Liver (tissue), 8 donors: ENCODE measurements at regions not wholly inside any gene's neighbourhood (a gene's known extent, or its start where the extent isn't known, plus 50 kb on each side); places are given as distances from the start of the nearest gene placed in this dataset.

ENCODE experiments used
- DNase-seq: peaks from one replicate; pipeline ENCODE4 v3.0.0-alpha.2; 2017; ENCODE audit warnings: low spot score
- H3K27ac ChIP-seq, 2 donors: one replicate each; pipeline ENCODE4 v1.7.0; 2013; ENCODE audit warnings: inconsistent platforms in 2 of 2, low read length in 2 of 2, control low read depth in 1 of 2, low read depth in 1 of 2, mild to moderate bottlenecking in 1 of 2
- H3K27me3 ChIP-seq, 4 donors: one replicate each; pipeline versions ENCODE4 v1.6.1 to v1.7.0; 2013; ENCODE audit warnings: low read length in 3 of 4, inconsistent platforms in 1 of 4, mild to moderate bottlenecking in 1 of 4, moderate library complexity in 1 of 4; ENCODE audit not compliant: control insufficient read depth in 4 of 4, insufficient read depth in 4 of 4
- H3K36me3 ChIP-seq, 4 donors: one replicate each; pipeline versions ENCODE4 v1.6.1 to v1.7.0; 2013; ENCODE audit warnings: low read length in 3 of 4, mild to moderate bottlenecking in 3 of 4, low read depth in 1 of 4, moderate library complexity in 1 of 4; ENCODE audit not compliant: control insufficient read depth in 4 of 4, insufficient read depth in 3 of 4
- H3K4me1 ChIP-seq, 4 donors: one replicate each; pipeline versions ENCODE4 v1.6.1 to v1.7.0; 2013; ENCODE audit warnings: low read length in 3 of 4, mild to moderate bottlenecking in 3 of 4, moderate library complexity in 1 of 4; ENCODE audit not compliant: control insufficient read depth in 4 of 4, insufficient read depth in 4 of 4
- H3K4me3 ChIP-seq, 3 donors: one replicate each; pipeline versions ENCODE4 v1.6.1 to v1.7.0; 2013; ENCODE audit warnings: low read length in 3 of 3, control low read depth in 1 of 3, low read depth in 1 of 3, mild to moderate bottlenecking in 1 of 3
- H3K9ac ChIP-seq, 2 donors: one replicate each; pipeline ENCODE4 v1.7.0; 2013; ENCODE audit warnings: low read length in 2 of 2, mild to moderate bottlenecking in 2 of 2, moderate library complexity in 2 of 2, control low read depth in 1 of 2, low read depth in 1 of 2
- H3K9me3 ChIP-seq, 4 donors: one replicate each; pipeline versions ENCODE4 v1.6.1 to v1.7.0; 2013; ENCODE audit warnings: low read length in 3 of 4; ENCODE audit not compliant: control insufficient read depth in 4 of 4
- CTCF ChIP-seq: fragments of 150-350 bp; IDR thresholded peaks from 2 replicates; pipeline ENCODE4 v1.5.1; 2017; ENCODE audit warnings: improper control_type of control experiment, low read depth, low read length; ENCODE audit not compliant: missing input control
- EGR1 ChIP-seq, 2 donors: IDR thresholded peaks; 2 replicates each; pipeline ENCODE4 v1.6.1; 2016 to 2018; ENCODE audit warnings: antibody characterized with exemption in 2 of 2, low read depth in 2 of 2
- FOXA1 ChIP-seq: IDR thresholded peaks from 2 replicates; pipeline ENCODE4 v1.6.1; 2016; ENCODE audit warnings: antibody characterized with exemption
- FOXA2 ChIP-seq: IDR thresholded peaks from 2 replicates; pipeline ENCODE4 v1.6.1; 2016; ENCODE audit warnings: antibody characterized with exemption
- GABPA ChIP-seq, 2 donors: IDR thresholded peaks in 1 of 2; conservative IDR thresholded peaks in 1 of 2; 2 replicates each; pipeline ENCODE4 v1.6.1; 2016; ENCODE audit warnings: antibody characterized with exemption in 2 of 2, mild to moderate bottlenecking in 1 of 2, moderate library complexity in 1 of 2
- HNF4A ChIP-seq, 2 donors: conservative IDR thresholded peaks; 2 replicates each; pipeline ENCODE4 v1.6.1; 2016; ENCODE audit warnings: antibody characterized with exemption in 2 of 2, mild to moderate bottlenecking in 2 of 2
- HNF4G ChIP-seq: IDR thresholded peaks from 2 replicates; pipeline ENCODE4 v1.6.1; 2016; ENCODE audit warnings: antibody characterized with exemption
- JUND ChIP-seq, 2 donors: IDR thresholded peaks; 2 replicates each; pipeline ENCODE4 v1.6.1; 2016; ENCODE audit warnings: antibody characterized with exemption in 2 of 2
- RAD21 ChIP-seq, 2 donors: IDR thresholded peaks; 2 replicates each; pipeline ENCODE4 v1.6.1; 2016; ENCODE audit warnings: antibody characterized with exemption in 2 of 2, mild to moderate bottlenecking in 2 of 2
- RXRA ChIP-seq, 2 donors: IDR thresholded peaks; 2 replicates each; pipeline ENCODE4 v1.6.1; 2017 to 2018; ENCODE audit warnings: antibody characterized with exemption in 2 of 2, mild to moderate bottlenecking in 1 of 2
- SP1 ChIP-seq: IDR thresholded peaks from 2 replicates; pipeline ENCODE4 v1.6.1; 2018; ENCODE audit warnings: antibody characterized with exemption, mild to moderate bottlenecking
- YY1 ChIP-seq: IDR thresholded peaks from 2 replicates; pipeline ENCODE4 v1.6.1; 2016; ENCODE audit warnings: antibody characterized with exemption, mild to moderate bottlenecking
- WGBS: extraction: QIAGEN DNeasy Blood & Tissue Kit; methylation state at CpG from one replicate; pipeline ENCODE4 v1.1.7; 2013; 5-methylcytosine and 5-hydroxymethylcytosine counted together
- TF ChIP-seq, protein P1 (sequence below): IDR thresholded peaks from 2 replicates; pipeline ENCODE4 v1.6.1; 2016; ENCODE audit warnings: antibody characterized with exemption, mild to moderate bottlenecking
- TF ChIP-seq, protein P2 (sequence below): IDR thresholded peaks from 2 replicates; pipeline ENCODE4 v1.6.1; 2016; ENCODE audit warnings: antibody characterized with exemption
- donor health status: healthy.
- donor health status: healthy.
- donor health status: healthy.
- donor health status: healthy.
- donor health status: healthy.

GRCh38 chr4:33780952-33781791, 2463.1 kb downstream of the ARAP2 start:
- Histone ChIP-seq H3K27me3 (no peaks in the 10 kb centered on the region), H3K4me3 (no peak overlapping the region), H3K36me3 (no peaks in the 10 kb centered on the region), H3K4me1 (no peaks in the 10 kb centered on the region), H3K9ac (no peak overlapping the region), H3K9me3 (no peaks in the 10 kb centered on the region), H3K27ac (no peak overlapping the region)
- no peak for DNase-seq
- TF ChIP-seq EGR1 (IDR thresholded peaks at IDR 0.05; ENCODE audit: low read depth in 2 of 2) (no peak), FOXA2 (no peak)
- 53% methylated on average over 6 of the region's 6 CpGs for WGBS

DNA sequence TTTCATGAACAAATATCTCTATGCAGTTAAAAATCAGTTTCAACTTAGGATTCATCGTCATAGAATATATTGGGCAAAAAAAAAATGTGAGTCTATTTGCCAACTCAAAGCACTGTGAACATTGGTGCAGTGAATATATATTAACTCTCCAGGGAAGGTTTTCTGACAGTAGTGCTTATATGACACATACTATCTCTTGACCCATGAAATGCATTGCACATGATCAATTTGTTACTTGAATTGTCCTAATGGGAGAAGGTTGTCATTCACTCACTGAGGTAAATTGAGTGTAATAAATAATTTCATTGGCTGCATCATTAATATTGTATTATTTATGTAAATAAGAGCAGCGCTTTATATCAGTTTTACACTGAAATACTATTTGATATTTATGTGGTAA, 2458.5 kb downstream of the ARAP2 start:
- TF ChIP-seq SP1 (no peak), RXRA (IDR thresholded peaks at IDR 0.05) (no peak), FOXA1 (no peak), EGR1 (IDR thresholded peaks at IDR 0.05; ENCODE audit: low read depth in 2 of 2) (no peak), CTCF (no peak), RAD21 (IDR thresholded peaks at IDR 0.05) (no peak), GABPA (IDR thresholded peaks at IDR 0.05 in 1 of 2, conservative IDR thresholded peaks at IDR 0.05 in 1 of 2) (no peak), FOXA2 (no peak), YY1 (no peak), HNF4G (no peak), HNF4A (conservative IDR thresholded peaks at IDR 0.05) (no peak), JUND (IDR thresholded peaks at IDR 0.05) (no peak)
- TF ChIP-seq, protein P1, sequence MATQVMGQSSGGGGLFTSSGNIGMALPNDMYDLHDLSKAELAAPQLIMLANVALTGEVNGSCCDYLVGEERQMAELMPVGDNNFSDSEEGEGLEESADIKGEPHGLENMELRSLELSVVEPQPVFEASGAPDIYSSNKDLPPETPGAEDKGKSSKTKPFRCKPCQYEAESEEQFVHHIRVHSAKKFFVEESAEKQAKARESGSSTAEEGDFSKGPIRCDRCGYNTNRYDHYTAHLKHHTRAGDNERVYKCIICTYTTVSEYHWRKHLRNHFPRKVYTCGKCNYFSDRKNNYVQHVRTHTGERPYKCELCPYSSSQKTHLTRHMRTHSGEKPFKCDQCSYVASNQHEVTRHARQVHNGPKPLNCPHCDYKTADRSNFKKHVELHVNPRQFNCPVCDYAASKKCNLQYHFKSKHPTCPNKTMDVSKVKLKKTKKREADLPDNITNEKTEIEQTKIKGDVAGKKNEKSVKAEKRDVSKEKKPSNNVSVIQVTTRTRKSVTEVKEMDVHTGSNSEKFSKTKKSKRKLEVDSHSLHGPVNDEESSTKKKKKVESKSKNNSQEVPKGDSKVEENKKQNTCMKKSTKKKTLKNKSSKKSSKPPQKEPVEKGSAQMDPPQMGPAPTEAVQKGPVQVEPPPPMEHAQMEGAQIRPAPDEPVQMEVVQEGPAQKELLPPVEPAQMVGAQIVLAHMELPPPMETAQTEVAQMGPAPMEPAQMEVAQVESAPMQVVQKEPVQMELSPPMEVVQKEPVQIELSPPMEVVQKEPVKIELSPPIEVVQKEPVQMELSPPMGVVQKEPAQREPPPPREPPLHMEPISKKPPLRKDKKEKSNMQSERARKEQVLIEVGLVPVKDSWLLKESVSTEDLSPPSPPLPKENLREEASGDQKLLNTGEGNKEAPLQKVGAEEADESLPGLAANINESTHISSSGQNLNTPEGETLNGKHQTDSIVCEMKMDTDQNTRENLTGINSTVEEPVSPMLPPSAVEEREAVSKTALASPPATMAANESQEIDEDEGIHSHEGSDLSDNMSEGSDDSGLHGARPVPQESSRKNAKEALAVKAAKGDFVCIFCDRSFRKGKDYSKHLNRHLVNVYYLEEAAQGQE: no peak
- TF ChIP-seq, protein P2, sequence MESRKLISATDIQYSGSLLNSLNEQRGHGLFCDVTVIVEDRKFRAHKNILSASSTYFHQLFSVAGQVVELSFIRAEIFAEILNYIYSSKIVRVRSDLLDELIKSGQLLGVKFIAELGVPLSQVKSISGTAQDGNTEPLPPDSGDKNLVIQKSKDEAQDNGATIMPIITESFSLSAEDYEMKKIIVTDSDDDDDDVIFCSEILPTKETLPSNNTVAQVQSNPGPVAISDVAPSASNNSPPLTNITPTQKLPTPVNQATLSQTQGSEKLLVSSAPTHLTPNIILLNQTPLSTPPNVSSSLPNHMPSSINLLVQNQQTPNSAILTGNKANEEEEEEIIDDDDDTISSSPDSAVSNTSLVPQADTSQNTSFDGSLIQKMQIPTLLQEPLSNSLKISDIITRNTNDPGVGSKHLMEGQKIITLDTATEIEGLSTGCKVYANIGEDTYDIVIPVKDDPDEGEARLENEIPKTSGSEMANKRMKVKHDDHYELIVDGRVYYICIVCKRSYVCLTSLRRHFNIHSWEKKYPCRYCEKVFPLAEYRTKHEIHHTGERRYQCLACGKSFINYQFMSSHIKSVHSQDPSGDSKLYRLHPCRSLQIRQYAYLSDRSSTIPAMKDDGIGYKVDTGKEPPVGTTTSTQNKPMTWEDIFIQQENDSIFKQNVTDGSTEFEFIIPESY: no peak
- Histone ChIP-seq H3K4me3 (no peak overlapping the region), H3K36me3 (no peaks in the 10 kb centered on the region), H3K9me3 (no peaks in the 10 kb centered on the region), H3K27me3 (no peaks in the 10 kb centered on the region), H3K4me1 (no peaks in the 10 kb centered on the region), H3K27ac (no peak overlapping the region), H3K9ac (no peak overlapping the region)
- WGBS: 75% methylated on average over 2 of the region's 2 CpGs
- DNase-seq: no peak
